ENCODE measurements at regions not wholly inside any gene's neighbourhood (a gene's known extent, or its start where the extent isn't known, plus 50 kb on each side); places are given as distances from the start of the nearest gene placed in this dataset.

- no peak for TF ChIP-seq CTCF (IDR thresholded peaks at IDR 0.05)
- no peak for TF ChIP-seq POLR2A (IDR thresholded peaks at IDR 0.05; ENCODE audit: low read depth)
Observed at GRCh38 chr4:168028970-168029597, 63.3 kb upstream of the ANXA10 start.
